GM12864 (cell line): ENCODE measurements at regions not wholly inside any gene's neighbourhood (a gene's known extent, or its start where the extent isn't known, plus 50 kb on each side); places are given as distances from the start of the nearest gene placed in this dataset.

Source experiments
- DNase-seq: peaks from one replicate; pipeline ENCODE4 v3.0.0-alpha.2; 2011; ENCODE audit warnings: low read depth
- H3K4me3 ChIP-seq: 2 replicates; pipeline ENCODE4 v1.5.1; 2011; ENCODE audit warnings: mild to moderate bottlenecking, low read depth, low read length, control low read depth
- TF ChIP-seq, protein P1 (sequence below): IDR thresholded peaks from 2 replicates; pipeline ENCODE4 v1.5.1; 2011; ENCODE audit warnings: low read depth, mild to moderate bottlenecking, moderate library complexity, low read length, control low read depth, inconsistent platforms; ENCODE audit errors: missing control alignments

DNA sequence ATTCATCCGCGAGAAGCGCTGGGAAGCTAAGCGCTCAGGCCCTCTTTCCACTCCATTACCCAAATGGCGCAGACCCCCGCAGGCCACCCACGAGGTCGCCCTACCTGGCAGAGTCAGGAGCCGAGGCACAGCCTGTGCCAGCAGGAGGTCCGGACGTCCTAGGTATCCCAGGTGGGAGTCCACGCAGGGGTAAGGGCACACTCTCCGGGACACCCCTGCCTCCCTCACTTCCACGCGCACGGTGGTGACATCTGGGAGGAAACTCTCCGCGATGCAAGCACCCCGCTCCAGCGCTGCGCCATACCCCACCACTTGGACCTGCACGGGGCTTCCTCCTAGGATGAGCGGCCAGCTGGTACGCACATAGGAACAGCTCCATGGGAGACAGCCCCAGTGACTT is 95.1 kb upstream of the ARHGEF7 start:
- no peak overlapping the region for H3K4me3 ChIP-seq
- no peak for DNase-seq
- TF ChIP-seq, protein P1, sequence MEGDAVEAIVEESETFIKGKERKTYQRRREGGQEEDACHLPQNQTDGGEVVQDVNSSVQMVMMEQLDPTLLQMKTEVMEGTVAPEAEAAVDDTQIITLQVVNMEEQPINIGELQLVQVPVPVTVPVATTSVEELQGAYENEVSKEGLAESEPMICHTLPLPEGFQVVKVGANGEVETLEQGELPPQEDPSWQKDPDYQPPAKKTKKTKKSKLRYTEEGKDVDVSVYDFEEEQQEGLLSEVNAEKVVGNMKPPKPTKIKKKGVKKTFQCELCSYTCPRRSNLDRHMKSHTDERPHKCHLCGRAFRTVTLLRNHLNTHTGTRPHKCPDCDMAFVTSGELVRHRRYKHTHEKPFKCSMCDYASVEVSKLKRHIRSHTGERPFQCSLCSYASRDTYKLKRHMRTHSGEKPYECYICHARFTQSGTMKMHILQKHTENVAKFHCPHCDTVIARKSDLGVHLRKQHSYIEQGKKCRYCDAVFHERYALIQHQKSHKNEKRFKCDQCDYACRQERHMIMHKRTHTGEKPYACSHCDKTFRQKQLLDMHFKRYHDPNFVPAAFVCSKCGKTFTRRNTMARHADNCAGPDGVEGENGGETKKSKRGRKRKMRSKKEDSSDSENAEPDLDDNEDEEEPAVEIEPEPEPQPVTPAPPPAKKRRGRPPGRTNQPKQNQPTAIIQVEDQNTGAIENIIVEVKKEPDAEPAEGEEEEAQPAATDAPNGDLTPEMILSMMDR, result no peak

- TF ChIP-seq, protein P1, result no peak
- H3K4me3 ChIP-seq, result no peak overlapping the region
- DNase-seq, result no peak
Measured at GRCh38 chr13:111017755-111018459, 97.2 kb upstream of the ARHGEF7 start.

GRCh38 chr13:111013196-111013595 is 98.3 kb upstream of the ANKRD10 start:
- TF ChIP-seq, protein P1, result no peak
- DNase-seq, result no peak
- no peak overlapping the region for H3K4me3 ChIP-seq

DNA sequence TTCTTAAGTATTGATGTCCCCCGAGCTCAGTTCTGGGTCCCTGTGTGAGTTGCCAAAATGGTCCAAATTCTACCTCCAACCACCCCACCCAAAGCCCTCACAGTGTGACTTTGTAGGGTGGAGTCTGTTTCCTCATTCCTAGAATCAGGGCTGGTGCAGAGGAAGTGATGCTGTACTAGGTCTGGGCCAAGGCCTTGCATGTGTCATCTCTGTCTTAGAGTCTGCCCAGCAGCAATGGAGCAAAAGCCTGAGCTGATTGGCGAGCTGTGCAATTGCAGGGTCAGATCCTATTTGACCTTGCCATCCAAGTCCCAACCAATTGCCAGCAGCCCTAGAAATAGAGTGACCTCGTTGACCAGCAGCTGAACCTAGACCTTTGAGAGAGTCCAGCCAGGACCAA is 97.0 kb upstream of the ANKRD10 start:
- no peak overlapping the region for H3K4me3 ChIP-seq
- DNase-seq, result no peak
- TF ChIP-seq, protein P1, result no peak

DNA sequence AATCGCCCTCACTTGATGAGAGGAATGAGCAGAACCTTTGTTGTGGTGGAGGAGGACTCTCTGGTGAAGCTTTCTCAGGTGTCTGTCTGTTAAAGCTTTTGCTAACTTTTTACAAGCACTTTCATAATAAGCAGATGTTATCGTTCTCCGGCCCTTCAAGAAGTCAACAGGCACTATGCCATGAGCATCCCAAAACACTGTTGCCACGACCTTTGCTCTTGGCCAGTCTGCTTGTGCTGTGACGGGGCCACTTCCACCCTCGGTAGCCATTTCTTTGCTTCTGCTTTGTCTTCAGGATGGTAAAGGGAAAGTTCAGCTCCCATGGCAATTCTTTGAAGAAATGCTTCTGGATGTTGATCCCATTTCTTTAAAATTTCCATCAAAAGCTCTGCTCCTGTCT is 93.5 kb upstream of the ANKRD10 start:
- TF ChIP-seq, protein P1, result no peak
- H3K4me3 ChIP-seq, result no peak overlapping the region
- no peak for DNase-seq

- no peak for DNase-seq
- TF ChIP-seq, protein P1, result no peak
- no peak overlapping the region for H3K4me3 ChIP-seq
Measured at GRCh38 chr13:111007209-111007608, 92.3 kb upstream of the ANKRD10 start.

DNA sequence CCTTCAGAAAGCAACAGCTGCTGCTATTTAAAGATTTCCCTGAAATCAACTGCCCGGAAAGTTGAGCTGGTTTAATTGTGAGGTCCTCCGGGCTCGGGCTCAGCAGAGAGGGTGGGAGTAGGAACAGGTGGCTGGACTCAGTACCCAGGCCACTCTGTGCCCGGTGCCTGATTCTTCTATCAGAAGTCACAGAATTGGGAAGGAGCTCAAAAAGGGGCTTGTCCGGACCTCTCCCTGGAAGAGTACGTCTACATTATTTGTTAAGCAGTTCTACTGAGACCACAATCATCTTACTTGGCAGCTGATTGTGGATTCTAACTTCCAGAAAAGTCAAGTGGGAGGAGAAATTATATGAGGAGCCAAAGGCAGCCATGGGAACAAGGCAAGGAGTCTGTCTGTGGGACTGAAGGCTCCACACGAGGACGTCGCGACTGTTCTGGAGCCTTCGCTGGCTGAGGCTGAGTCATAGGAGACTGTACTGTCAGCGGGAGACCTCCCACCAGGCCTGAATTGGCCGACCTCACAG is 91.7 kb upstream of the ANKRD10 start:
- H3K4me3 ChIP-seq, result no peak overlapping the region
- TF ChIP-seq, protein P1, result no peak
- DNase-seq, result no peak
